HepG2 (cell line): ENCODE measurements at regions not wholly inside any gene's neighbourhood (a gene's known extent, or its start where the extent isn't known, plus 50 kb on each side); places are given as distances from the start of the nearest gene placed in this dataset.

Experiments
- ATAC-seq: fragments of 200-7000 bp; cut with Tn5 transposase; 3 replicates; pipeline ENCODE4 v1.9.1; 2020; ENCODE audit warnings: mild to moderate bottlenecking, moderate library complexity
- BruUV-seq: library from RNA; stranded (reverse); fragments of 400-500 nt; replicated peaks from 2 replicates; lab custom pipeline; 2021; lab: Mats Ljungman, UMichigan
- CTCF ChIA-PET: fragments of 300-600 bp; formaldehyde crosslinking; extraction: SDS; loops from one replicate; lab custom pipeline; 2021; ENCODE audit warnings: low total read pairs, inconsistent platforms, low intra/inter-chr PET ratio; lab: Yijun Ruan, JAX
- POLR2A ChIA-PET: fragments of 350-600 bp; sonication (Branson Sonifier 250); formaldehyde crosslinking; loops from one replicate; lab custom pipeline; 2020; ENCODE audit warnings: antibody characterized with exemption, inconsistent platforms; lab: Yijun Ruan, JAX
- DNase-seq: peaks from one replicate; pipeline ENCODE4 v3.0.0-alpha.2; 2015; ENCODE audit warnings: low spot score
- FAIRE-seq: peaks from 3 replicates; lab custom pipeline; 2011; peaks lifted over from hg19 to GRCh38; lab: Jason Lieb, UNC
- H2AFZ ChIP-seq: one replicate; pipeline ENCODE4 v1.6.1; 2011; ENCODE audit warnings: low read length, inconsistent platforms
- H3K27ac ChIP-seq: fragments of 300-600 bp; 3 replicates; pipeline ENCODE4 v1.8.0; 2011; ENCODE audit warnings: mixed run types, mild to moderate bottlenecking, mixed read lengths, low read length, inconsistent platforms; ENCODE audit not compliant: insufficient read depth; ENCODE audit errors: extremely low read length
- H3K27me3 ChIP-seq, 2 experiments: fragments of 200-600 bp in 1 of 2; 2 replicates in 1 of 2; 3 replicates in 1 of 2; pipeline versions ENCODE4 v1.6.0 to v1.8.0; 2011; ENCODE audit warnings: low read length in 2 of 2, mild to moderate bottlenecking in 2 of 2, moderate library complexity in 2 of 2, inconsistent platforms in 1 of 2; ENCODE audit not compliant: insufficient read depth in 2 of 2, control insufficient read depth in 1 of 2
- H3K36me3 ChIP-seq, 2 experiments: fragments of 200-600 bp in 1 of 2; replicated peaks in 1 of 2; 2 replicates in 1 of 2; 3 replicates in 1 of 2; pipeline versions ENCODE4 v1.5.1 to v1.8.0; 2011; ENCODE audit warnings: low read length in 2 of 2, inconsistent platforms in 1 of 2; ENCODE audit not compliant: insufficient read depth in 2 of 2, control insufficient read depth in 1 of 2
- H3K4me1 ChIP-seq: 2 replicates; pipeline ENCODE4 v1.5.1; 2012; ENCODE audit warnings: low read length, inconsistent platforms; ENCODE audit not compliant: insufficient read depth
- H3K4me2 ChIP-seq: 2 replicates; pipeline ENCODE4 v1.6.0; 2011; ENCODE audit warnings: low read depth, low read length, inconsistent platforms
- H3K4me3 ChIP-seq, 3 experiments: fragments of 200-600 bp in 1 of 3; sonication (generic), shearing (Covaris generic) in 1 of 3; replicated peaks in 1 of 3; 2 replicates each; pipeline ENCODE4 v1.5.1; 2011 to 2016; ENCODE audit warnings: low read length in 3 of 3, inconsistent platforms in 2 of 3, low read depth in 2 of 3, mild to moderate bottlenecking in 2 of 3, control low read depth in 1 of 3, mixed read lengths in 1 of 3; ENCODE audit not compliant: insufficient read depth in 1 of 3
- H3K79me2 ChIP-seq: one replicate; pipeline ENCODE4 v1.6.1; 2011; ENCODE audit warnings: low read length, inconsistent platforms; ENCODE audit not compliant: insufficient read depth
- H3K9ac ChIP-seq: 2 replicates; pipeline ENCODE4 v1.6.0; 2011; ENCODE audit warnings: mild to moderate bottlenecking, low read depth, low read length, inconsistent platforms; ENCODE audit not compliant: insufficient read depth
- H3K9me3 ChIP-seq: 2 replicates; pipeline ENCODE4 v1.5.1; 2012; ENCODE audit warnings: mild to moderate bottlenecking, low read length
- H4K20me1 ChIP-seq: 2 replicates; pipeline ENCODE4 v1.6.0; 2011; ENCODE audit warnings: inconsistent platforms, mild to moderate bottlenecking, low read length, moderate library complexity; ENCODE audit not compliant: insufficient read depth
- EP300 ChIP-seq, 3 experiments: sonication (generic) in 1 of 3; formaldehyde crosslinking in 1 of 3; IDR thresholded peaks; 2 replicates each; pipeline versions ENCODE4 v1.5.1 to v1.6.1; 2011 to 2020; ENCODE audit warnings: low read depth in 2 of 3, low read length in 2 of 3, borderline replicate concordance in 1 of 3, improper control_type of control experiment in 1 of 3, mild to moderate bottlenecking in 1 of 3, missing genetic modification reagents in 1 of 3, moderate library complexity in 1 of 3
- KDM3A ChIP-seq: IDR thresholded peaks from 2 replicates; pipeline ENCODE4 v1.6.1; 2018; ENCODE audit warnings: low read depth, missing compliant biosample characterization
- MEIS2 ChIP-seq: sonication (generic); formaldehyde crosslinking; IDR thresholded peaks from 2 replicates; pipeline ENCODE4 v1.9.0; 2021; ENCODE audit warnings: mild to moderate bottlenecking, missing genetic modification reagents
- PTBP1 ChIP-seq: fragments of 200-400 bp; formaldehyde crosslinking; IDR thresholded peaks from 2 replicates; pipeline ENCODE4 v1.6.1; 2018; ENCODE audit warnings: low read length, low read depth; ENCODE audit not compliant: poor library complexity, severe bottlenecking
- TEAD2 ChIP-seq: sonication (generic); formaldehyde crosslinking; IDR thresholded peaks from 2 replicates; pipeline ENCODE4 v1.9.0; 2021; ENCODE audit warnings: missing genetic modification reagents
- THAP11 ChIP-seq: IDR thresholded peaks from 2 replicates; pipeline ENCODE4 v1.6.1; 2016; ENCODE audit warnings: missing biosample characterization, missing genetic modification reagents
- ZMYM4 ChIP-seq: sonication (generic); formaldehyde crosslinking; IDR thresholded peaks from 2 replicates; pipeline ENCODE4 v1.8.1; 2023; ENCODE audit warnings: mild to moderate bottlenecking, missing genetic modification reagents
- ZNF10 ChIP-seq: sonication (generic); formaldehyde crosslinking; IDR thresholded peaks from 2 replicates; pipeline ENCODE4 v1.4.0; 2020; ENCODE audit warnings: mild to moderate bottlenecking, low read depth, missing genetic modification reagents, borderline replicate concordance
- ZNF224 ChIP-seq: sonication (generic); formaldehyde crosslinking; IDR thresholded peaks from 2 replicates; pipeline ENCODE4 v1.5.0; 2020; ENCODE audit warnings: mild to moderate bottlenecking, missing genetic modification reagents
- ZNF296 ChIP-seq: sonication (generic); formaldehyde crosslinking; conservative IDR thresholded peaks from 2 replicates; pipeline ENCODE4 v1.5.0; 2020; ENCODE audit warnings: mild to moderate bottlenecking, missing genetic modification reagents
- ZNF354B ChIP-seq: sonication (generic); formaldehyde crosslinking; IDR thresholded peaks from 2 replicates; pipeline ENCODE4 v1.8.0; 2022; ENCODE audit warnings: mild to moderate bottlenecking, missing genetic modification reagents
- ZNF569 ChIP-seq: sonication (generic); formaldehyde crosslinking; IDR thresholded peaks from 2 replicates; pipeline ENCODE4 v1.5.0; 2020; ENCODE audit warnings: mild to moderate bottlenecking, missing genetic modification reagents, moderate library complexity, borderline replicate concordance
- ZNF781 ChIP-seq: sonication (generic); formaldehyde crosslinking; IDR thresholded peaks from 2 replicates; pipeline ENCODE4 v1.5.1; 2020; ENCODE audit warnings: borderline replicate concordance, mild to moderate bottlenecking, missing genetic modification reagents; ENCODE audit errors: not compliant biosample characterization
- WGBS: methylation state at CpG from one replicate; pipeline ENCODE4 v1.1.6; 2017; ENCODE audit warnings: low lambda C conversion rate; 5-methylcytosine and 5-hydroxymethylcytosine counted together
- in situ Hi-C: cut with HindIII; loops from 2 replicates; pipeline ENCODE4 v1.10.0; 2017; ENCODE audit warnings: low pct_unique_long_range_greater_than_20kb; ENCODE audit not compliant: extremely low pct_ligation_motif_present
- intact Hi-C: fragments of 100-400 bp; cut with micrococcal nuclease; formaldehyde crosslinking; loops from one replicate; pipeline ENCODE4 v1.10.0; 2022; ENCODE audit not compliant: unreplicated experiment
- TF ChIP-seq, protein P1 (sequence below): sonication (generic); formaldehyde crosslinking; IDR thresholded peaks from 2 replicates; pipeline ENCODE4 v1.5.0; 2020; ENCODE audit warnings: missing genetic modification reagents, mild to moderate bottlenecking, borderline replicate concordance
- TF ChIP-seq, protein P2 (sequence below): IDR thresholded peaks from 2 replicates; pipeline ENCODE4 v1.6.1; 2016
- TF ChIP-seq, protein P3 (sequence below): sonication (generic); formaldehyde crosslinking; IDR thresholded peaks from 2 replicates; pipeline ENCODE4 v1.8.0; 2022; ENCODE audit warnings: mild to moderate bottlenecking, missing genetic modification reagents, moderate library complexity
- TF ChIP-seq, protein P4 (sequence below): sonication (generic); formaldehyde crosslinking; IDR thresholded peaks from 2 replicates; pipeline ENCODE4 v1.5.1; 2020; ENCODE audit warnings: missing genetic modification reagents, mild to moderate bottlenecking, borderline replicate concordance
- TF ChIP-seq, protein P5 (sequence below): IDR thresholded peaks from 2 replicates; pipeline ENCODE4 v1.6.1; 2018; ENCODE audit warnings: missing genetic modification reagents

DNA sequence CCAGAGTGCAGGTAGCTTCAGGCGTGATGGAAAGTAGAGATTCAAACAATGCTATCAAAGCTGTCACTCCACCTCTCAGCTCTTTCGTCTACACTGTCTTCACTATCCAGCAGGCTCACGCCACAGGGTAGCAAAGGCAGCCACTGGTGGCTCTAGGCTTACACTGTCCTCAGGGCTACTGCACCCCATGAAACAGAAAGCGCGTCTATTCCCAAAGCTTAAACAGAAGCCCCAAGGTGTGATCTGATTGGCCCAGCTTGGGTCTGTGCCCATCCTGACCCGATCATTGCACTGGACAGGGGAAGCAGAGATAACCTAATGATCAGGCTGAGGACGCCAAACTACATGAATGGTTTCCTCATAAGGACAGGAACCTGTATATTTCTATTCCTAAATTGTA is 100.1 kb downstream of the PDCL3 start (continued):
- TF ChIP-seq THAP11 (CRISPR knock-in tag): no peak
- TF ChIP-seq, protein P1, sequence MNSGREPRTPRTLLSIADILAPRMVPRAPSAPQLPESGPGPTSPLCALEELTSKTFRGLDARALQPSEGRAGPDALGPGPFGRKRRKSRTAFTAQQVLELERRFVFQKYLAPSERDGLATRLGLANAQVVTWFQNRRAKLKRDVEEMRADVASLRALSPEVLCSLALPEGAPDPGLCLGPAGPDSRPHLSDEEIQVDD (CRISPR knock-in tag): no peak
- TF ChIP-seq, protein P2, sequence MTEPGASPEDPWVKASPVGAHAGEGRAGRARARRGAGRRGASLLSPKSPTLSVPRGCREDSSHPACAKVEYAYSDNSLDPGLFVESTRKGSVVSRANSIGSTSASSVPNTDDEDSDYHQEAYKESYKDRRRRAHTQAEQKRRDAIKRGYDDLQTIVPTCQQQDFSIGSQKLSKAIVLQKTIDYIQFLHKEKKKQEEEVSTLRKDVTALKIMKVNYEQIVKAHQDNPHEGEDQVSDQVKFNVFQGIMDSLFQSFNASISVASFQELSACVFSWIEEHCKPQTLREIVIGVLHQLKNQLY (CRISPR knock-in tag): no peak
- TF ChIP-seq, all 625 proteins: peak for 0

DNA sequence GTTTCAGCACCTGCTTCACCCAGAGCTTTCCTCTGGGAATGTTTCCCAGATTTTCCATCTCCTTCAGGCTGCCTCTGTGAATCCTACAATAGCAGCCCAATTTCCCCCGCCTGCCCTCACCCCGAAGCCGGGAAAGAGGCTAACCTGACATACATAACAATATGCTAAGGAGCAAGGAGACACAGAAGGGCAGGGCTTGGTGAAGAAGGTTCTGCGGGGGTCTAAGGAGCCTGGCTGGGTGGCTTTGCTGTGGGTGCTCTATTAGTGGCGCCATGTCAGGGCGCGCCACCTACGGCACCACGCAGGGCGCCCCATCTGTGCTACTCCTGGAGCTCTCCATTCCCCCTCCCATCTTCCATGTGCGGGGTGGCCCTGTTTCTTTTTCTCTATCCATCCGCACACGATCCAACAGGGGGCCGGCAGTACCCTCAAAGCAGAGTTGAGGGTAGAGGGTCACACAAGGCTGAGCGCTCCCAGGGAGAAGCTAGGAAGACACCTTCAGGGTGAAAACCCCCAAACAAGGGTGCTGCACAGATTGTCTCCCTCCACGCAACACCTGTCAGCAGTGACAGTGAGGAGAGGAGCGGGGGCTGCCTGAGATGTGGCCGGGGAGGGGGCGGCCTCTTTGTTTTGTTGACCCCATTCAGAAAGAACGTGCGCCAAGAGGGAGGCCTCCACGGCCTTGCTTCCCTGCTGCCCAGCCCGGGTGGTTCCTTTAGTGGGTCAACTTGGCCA is 101.4 kb downstream of the PDCL3 start:
- POLR2A ChIA-PET: no interaction called here
- H3K4me3 ChIP-seq: no peak overlapping the region
- H4K20me1 ChIP-seq: no peaks in the 10 kb centered on the region
- H3K27ac ChIP-seq: no peak overlapping the region
- no peaks in the 10 kb centered on the region for H3K4me1 ChIP-seq
- no peak overlapping the region for H3K4me2 ChIP-seq
- intact Hi-C loops (no loop called here), in situ Hi-C loops (no loop called here)
- no peak overlapping the region for H3K9ac ChIP-seq
- FAIRE-seq: no peak
- H3K36me3 ChIP-seq: no peaks in the 10 kb centered on the region
- BruUV-seq: no TSS peak
- peaks cover 6 to 53% of the 10 kb centered on the region in 2 experiments for H3K27me3 ChIP-seq
- no peaks in the 10 kb centered on the region for H3K79me2 ChIP-seq
- CTCF ChIA-PET: no interaction called here
- 47% methylated on average over 19 of the region's 23 CpGs for WGBS
- DNase-seq: no peak
- ATAC-seq: no peak
- H3K9me3 ChIP-seq: no peaks in the 10 kb centered on the region
- H2AFZ ChIP-seq: no peak overlapping the region
- TF ChIP-seq ZMYM4 (no peak), ZNF10 (CRISPR knock-in tag) (no peak), MEIS2 (CRISPR knock-in tag) (no peak), ZNF224 (CRISPR knock-in tag) (no peak), ZNF354B (no peak), TEAD2 (CRISPR knock-in tag) (no peak), ZNF569 (CRISPR knock-in tag) (no peak), ZNF296 (CRISPR knock-in tag) (no peak), ZNF781 (no peak), PTBP1 (no peak), KDM3A (no peak), EP300 (IDR thresholded peaks at IDR 0.05; ENCODE audit: low read depth in 2 of 2, low read length in 2 of 2) (no peak), EP300 (CRISPR knock-in tag; IDR thresholded peaks at IDR 0.05; ENCODE audit: borderline replicate concordance) (no peak)
- TF ChIP-seq, protein P3, sequence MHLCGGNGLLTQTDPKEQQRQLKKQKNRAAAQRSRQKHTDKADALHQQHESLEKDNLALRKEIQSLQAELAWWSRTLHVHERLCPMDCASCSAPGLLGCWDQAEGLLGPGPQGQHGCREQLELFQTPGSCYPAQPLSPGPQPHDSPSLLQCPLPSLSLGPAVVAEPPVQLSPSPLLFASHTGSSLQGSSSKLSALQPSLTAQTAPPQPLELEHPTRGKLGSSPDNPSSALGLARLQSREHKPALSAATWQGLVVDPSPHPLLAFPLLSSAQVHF: no peak
- TF ChIP-seq, protein P4, sequence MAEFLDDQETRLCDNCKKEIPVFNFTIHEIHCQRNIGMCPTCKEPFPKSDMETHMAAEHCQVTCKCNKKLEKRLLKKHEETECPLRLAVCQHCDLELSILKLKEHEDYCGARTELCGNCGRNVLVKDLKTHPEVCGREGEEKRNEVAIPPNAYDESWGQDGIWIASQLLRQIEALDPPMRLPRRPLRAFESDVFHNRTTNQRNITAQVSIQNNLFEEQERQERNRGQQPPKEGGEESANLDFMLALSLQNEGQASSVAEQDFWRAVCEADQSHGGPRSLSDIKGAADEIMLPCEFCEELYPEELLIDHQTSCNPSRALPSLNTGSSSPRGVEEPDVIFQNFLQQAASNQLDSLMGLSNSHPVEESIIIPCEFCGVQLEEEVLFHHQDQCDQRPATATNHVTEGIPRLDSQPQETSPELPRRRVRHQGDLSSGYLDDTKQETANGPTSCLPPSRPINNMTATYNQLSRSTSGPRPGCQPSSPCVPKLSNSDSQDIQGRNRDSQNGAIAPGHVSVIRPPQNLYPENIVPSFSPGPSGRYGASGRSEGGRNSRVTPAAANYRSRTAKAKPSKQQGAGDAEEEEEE (CRISPR knock-in tag): no peak
- TF ChIP-seq, protein P5, sequence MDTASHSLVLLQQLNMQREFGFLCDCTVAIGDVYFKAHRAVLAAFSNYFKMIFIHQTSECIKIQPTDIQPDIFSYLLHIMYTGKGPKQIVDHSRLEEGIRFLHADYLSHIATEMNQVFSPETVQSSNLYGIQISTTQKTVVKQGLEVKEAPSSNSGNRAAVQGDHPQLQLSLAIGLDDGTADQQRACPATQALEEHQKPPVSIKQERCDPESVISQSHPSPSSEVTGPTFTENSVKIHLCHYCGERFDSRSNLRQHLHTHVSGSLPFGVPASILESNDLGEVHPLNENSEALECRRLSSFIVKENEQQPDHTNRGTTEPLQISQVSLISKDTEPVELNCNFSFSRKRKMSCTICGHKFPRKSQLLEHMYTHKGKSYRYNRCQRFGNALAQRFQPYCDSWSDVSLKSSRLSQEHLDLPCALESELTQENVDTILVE (CRISPR knock-in tag): no peak
